HEK293 (cell line): ENCODE measurements at regions not wholly inside any gene's neighbourhood (a gene's known extent, or its start where the extent isn't known, plus 50 kb on each side); places are given as distances from the start of the nearest gene placed in this dataset.

Experiments used
- ZEB2 ChIP-seq: fragments of 450-650 bp; formaldehyde crosslinking; IDR thresholded peaks from 2 replicates; pipeline ENCODE4 v1.5.1; 2016; ENCODE audit warnings: missing biosample characterization, missing genetic modification characterization
- ZNF140 ChIP-seq: fragments of 450-650 bp; formaldehyde crosslinking; IDR thresholded peaks from 2 replicates; pipeline ENCODE4 v1.5.1; 2016; ENCODE audit warnings: missing biosample characterization, missing genetic modification characterization
- ZNF2 ChIP-seq: fragments of 450-650 bp; formaldehyde crosslinking; IDR thresholded peaks from 2 replicates; pipeline ENCODE4 v1.5.1; 2016; ENCODE audit warnings: missing biosample characterization, missing genetic modification characterization
- ZNF239 ChIP-seq: fragments of 450-650 bp; formaldehyde crosslinking; IDR thresholded peaks from 2 replicates; pipeline ENCODE4 v1.5.1; 2016; ENCODE audit warnings: missing biosample characterization, missing genetic modification characterization
- ZNF26 ChIP-seq: fragments of 450-650 bp; formaldehyde crosslinking; IDR thresholded peaks from 2 replicates; pipeline ENCODE4 v1.5.1; 2016; ENCODE audit warnings: missing biosample characterization, missing genetic modification characterization
- ZNF302 ChIP-seq: fragments of 450-650 bp; formaldehyde crosslinking; IDR thresholded peaks from 2 replicates; pipeline ENCODE4 v1.5.1; 2016; ENCODE audit warnings: missing biosample characterization, missing genetic modification characterization, low read depth
- ZNF335 ChIP-seq: fragments of 450-650 bp; formaldehyde crosslinking; conservative IDR thresholded peaks from 2 replicates; pipeline ENCODE4 v1.5.1; 2016; ENCODE audit warnings: missing biosample characterization, missing genetic modification characterization
- ZNF513 ChIP-seq: fragments of 450-650 bp; IDR thresholded peaks from 2 replicates; pipeline ENCODE4 v1.5.1; 2018; ENCODE audit warnings: missing biosample characterization, missing genetic modification characterization
- TF ChIP-seq, protein P1 (sequence below): fragments of 450-650 bp; formaldehyde crosslinking; IDR thresholded peaks from 2 replicates; pipeline ENCODE4 v1.5.1; 2016; ENCODE audit warnings: missing biosample characterization, missing genetic modification characterization
- TF ChIP-seq, protein P2 (sequence below): fragments of 450-650 bp; formaldehyde crosslinking; IDR thresholded peaks from 2 replicates; pipeline ENCODE4 v1.5.1; 2016; ENCODE audit warnings: missing biosample characterization, missing genetic modification characterization

GRCh38 chr12:9405886-9406563, 197.8 kb upstream of the PZP start:
- TF ChIP-seq, protein P1, sequence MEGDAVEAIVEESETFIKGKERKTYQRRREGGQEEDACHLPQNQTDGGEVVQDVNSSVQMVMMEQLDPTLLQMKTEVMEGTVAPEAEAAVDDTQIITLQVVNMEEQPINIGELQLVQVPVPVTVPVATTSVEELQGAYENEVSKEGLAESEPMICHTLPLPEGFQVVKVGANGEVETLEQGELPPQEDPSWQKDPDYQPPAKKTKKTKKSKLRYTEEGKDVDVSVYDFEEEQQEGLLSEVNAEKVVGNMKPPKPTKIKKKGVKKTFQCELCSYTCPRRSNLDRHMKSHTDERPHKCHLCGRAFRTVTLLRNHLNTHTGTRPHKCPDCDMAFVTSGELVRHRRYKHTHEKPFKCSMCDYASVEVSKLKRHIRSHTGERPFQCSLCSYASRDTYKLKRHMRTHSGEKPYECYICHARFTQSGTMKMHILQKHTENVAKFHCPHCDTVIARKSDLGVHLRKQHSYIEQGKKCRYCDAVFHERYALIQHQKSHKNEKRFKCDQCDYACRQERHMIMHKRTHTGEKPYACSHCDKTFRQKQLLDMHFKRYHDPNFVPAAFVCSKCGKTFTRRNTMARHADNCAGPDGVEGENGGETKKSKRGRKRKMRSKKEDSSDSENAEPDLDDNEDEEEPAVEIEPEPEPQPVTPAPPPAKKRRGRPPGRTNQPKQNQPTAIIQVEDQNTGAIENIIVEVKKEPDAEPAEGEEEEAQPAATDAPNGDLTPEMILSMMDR (tag by site-specific recombination), result no peak
- TF ChIP-seq, protein P2, sequence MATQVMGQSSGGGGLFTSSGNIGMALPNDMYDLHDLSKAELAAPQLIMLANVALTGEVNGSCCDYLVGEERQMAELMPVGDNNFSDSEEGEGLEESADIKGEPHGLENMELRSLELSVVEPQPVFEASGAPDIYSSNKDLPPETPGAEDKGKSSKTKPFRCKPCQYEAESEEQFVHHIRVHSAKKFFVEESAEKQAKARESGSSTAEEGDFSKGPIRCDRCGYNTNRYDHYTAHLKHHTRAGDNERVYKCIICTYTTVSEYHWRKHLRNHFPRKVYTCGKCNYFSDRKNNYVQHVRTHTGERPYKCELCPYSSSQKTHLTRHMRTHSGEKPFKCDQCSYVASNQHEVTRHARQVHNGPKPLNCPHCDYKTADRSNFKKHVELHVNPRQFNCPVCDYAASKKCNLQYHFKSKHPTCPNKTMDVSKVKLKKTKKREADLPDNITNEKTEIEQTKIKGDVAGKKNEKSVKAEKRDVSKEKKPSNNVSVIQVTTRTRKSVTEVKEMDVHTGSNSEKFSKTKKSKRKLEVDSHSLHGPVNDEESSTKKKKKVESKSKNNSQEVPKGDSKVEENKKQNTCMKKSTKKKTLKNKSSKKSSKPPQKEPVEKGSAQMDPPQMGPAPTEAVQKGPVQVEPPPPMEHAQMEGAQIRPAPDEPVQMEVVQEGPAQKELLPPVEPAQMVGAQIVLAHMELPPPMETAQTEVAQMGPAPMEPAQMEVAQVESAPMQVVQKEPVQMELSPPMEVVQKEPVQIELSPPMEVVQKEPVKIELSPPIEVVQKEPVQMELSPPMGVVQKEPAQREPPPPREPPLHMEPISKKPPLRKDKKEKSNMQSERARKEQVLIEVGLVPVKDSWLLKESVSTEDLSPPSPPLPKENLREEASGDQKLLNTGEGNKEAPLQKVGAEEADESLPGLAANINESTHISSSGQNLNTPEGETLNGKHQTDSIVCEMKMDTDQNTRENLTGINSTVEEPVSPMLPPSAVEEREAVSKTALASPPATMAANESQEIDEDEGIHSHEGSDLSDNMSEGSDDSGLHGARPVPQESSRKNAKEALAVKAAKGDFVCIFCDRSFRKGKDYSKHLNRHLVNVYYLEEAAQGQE (tag by site-specific recombination), result no peak
- TF ChIP-seq ZNF513 (tag by site-specific recombination) (no peak), ZNF2 (no peak), ZNF239 (tag by site-specific recombination) (no peak), ZEB2 (no peak), ZNF302 (tag by site-specific recombination) (no peak), ZNF26 (tag by site-specific recombination) (no peak), ZNF140 (no peak), ZNF335 (no peak)
